SHP77 (cell line): ENCODE measurements at regions not wholly inside any gene's neighbourhood (a gene's known extent, or its start where the extent isn't known, plus 50 kb on each side); places are given as distances from the start of the nearest gene placed in this dataset.
"Not testable (repeated sequence)": the region's sequence is repeated elsewhere in the genome, so short reads cannot be mapped to it uniquely, and the experiment has no call there.

ENCODE experiments used
- DNase-seq, 2 experiments: peaks; one replicate each; lab custom pipeline; 2025; lab: John Stamatoyannopoulos, UW

DNA sequence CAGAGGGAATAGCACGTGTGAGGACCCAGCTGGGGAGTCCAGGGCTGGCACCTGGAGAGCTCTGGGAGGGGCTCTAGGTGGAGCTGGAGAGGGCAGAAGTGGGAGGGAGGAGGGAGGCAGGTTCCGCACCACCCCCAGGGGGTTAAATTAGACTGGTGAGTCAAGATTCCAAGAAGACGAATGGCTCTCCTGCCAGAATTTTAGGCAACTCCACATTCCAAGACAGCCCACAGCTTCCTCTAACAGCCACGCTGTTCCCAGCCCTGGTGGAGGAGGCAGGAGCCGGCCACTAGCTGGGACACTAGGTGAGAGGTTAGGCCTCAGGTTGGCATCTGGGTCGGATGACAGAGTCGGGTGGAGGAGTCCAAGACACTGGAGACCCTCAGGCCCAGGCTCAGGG is 60.2 kb downstream of the TFAP2C start:
- DNase-seq, result no peak

DNA sequence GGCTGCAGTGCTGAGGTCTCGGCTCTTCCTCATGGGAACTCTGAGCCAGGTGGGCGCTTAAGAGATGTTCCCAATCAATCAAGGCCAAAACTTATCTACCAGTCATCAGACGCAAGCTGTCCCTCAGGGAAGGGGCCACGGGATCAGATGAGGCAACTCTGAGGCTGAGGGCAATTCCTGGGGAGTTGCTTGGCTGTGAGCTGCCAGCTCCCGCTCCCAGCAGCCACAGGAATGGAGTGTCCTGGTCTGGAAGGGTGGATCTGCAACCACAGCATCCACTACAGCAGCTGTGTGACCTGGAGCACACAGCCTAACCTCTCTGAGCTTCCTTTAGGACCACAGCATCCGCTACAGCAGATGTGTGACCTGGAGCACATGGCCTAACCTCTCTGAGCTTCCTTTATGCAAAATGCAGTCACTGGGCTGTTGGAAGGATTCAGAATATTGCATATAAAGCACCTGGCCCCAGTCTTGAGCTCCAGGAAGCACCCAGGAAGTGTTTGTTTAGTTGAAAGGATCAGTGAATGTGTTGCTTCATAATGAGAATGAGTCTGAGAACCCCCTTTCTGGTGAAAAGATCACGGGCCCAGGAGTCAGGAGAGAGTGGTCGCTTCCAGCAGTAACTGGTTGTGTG is 60.9 kb downstream of the TFAP2C start:
- DNase-seq, result no peak

DNA sequence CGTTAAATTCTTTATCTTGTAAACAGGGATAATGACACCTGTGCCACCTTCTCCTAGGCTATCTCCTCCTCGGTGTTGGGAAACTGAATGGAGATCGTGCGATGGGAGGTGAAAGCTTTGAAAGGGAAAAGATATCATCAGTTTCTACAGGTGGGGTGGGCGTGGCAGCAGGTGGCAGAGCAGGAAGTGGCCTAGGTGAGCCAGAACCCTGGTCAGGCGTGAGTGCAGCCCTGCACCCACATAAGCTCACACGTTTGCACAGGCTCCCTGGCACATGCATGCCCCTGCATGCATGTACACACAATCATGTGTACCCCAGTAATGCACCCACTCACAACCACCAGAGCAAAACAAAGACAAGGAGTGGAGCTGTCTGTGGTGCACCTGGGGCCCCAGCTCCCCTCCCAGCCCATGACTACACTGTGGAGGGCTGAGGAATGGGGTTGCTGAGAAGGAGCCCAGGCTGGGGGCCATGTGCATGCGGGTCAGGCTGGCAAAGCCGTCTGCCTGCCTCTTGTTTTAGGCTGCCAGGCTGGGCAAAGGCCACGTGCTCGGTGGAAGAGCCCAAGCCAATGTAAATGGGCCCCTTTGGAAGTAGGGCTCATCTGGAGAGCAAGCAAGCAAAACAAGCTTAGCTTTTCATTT is 61.5 kb downstream of the TFAP2C start:
- DNase-seq, result no peak

DNA sequence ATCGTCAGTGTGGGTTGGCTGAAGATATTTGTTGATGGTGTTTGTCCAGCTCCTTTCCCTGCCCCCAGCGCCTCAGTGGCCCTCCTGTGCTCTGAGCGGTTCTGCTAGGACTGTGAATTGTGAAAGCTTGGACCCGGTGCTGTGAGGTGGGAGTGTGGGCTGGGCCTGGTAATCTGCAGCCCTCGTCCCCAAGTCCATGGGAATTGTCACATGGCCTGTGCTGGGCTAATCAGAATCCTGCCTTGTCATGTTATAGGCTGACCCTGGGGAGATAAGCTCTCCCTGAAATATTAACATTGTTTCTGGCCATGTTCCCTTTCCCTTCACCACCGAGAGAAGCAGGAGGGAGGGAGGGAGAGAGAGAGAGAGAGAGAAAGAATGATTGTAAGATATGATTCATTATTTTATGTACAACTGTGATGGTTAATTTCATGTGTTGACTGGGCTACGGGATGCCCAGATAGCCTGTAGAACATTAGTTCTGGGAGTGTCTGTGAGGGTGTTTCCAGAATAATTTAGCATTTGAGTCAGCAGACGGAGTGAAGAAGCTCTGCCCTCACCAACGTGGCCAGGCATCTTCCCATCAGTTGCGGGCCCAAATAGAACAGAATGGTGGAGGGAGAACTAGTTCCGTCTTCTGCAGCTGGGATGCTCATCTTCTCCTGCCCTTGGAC is 62.4 kb downstream of the TFAP2C start:
- no peak for DNase-seq

DNA sequence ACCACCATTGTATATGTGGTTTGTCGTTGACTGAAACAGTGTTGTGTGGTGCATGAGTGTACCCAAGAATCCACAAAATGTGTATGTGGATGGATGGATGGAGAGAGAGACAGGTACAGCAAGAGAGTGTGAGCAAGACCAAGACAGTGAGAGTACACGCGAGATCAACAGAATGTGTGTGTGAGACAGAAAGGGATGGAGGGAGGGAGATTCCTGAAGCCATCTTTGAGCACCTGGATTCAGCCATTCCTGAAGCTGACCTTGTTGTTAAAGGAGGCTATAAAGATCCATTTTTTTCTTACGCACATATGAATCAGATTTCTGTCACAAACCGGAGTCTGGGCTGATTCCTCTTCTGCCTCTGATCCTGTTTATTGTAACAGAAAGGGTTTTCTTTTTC is 64.1 kb downstream of the TFAP2C start:
- no peak for DNase-seq

DNA sequence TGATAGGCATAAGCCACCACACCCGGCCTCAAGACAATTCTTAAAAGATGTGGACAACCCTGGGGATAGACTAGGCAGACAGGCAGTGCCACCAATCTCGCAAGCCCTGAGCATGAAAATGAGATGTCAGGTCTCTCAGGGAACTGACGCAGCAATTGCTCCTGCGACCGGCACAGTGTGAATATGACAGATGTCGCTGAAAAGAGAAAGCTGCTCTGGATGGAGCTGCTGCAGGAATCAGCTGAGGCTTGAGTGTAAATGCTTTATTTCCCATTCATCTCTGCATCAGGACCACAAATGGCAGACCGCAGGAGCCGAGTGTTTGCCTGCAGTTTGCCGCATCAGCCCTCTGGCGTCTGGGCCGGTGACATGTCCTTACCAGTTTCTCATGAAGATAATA is 68.4 kb downstream of the TFAP2C start:
- DNase-seq, result no peak

DNA sequence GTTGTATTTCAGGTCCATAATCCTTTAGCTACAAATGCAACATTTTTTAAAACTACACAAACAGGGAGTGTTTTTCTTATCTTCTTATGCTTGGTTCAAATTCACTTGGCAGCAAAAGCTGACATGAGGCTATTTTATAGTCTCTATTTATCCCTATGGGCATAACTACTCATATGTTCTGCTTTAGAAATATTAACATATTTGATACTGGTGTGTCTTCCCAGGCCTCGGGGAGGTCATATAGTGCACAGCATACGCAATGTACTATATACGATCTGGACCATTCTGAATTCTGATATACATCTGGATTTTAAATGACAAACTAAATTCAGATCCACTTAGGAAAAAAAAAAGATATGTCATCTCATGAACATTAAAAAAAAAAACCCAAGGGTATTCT is 69.2 kb downstream of the TFAP2C start:
- DNase-seq, result no peak

DNA sequence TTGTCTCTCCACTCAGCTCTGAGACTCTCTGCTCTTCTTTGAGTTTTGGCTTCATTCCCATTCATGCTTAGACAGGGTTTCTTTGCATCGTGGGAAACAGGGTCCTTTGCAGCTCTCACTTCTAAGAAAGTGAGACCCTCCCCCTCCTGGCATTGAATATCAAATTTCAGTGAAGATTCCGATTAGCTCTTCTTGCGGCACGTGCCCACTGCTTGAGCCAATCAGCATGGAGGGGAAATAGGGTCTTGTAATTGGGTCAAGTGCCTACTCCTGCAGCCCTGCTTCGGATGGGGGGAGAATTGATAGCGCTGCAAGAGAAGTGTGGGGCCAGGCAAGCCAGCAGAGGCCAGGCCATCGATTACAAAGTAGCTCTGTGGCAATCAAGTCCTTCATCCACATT is 69.6 kb downstream of the TFAP2C start:
- no peak for DNase-seq

DNA sequence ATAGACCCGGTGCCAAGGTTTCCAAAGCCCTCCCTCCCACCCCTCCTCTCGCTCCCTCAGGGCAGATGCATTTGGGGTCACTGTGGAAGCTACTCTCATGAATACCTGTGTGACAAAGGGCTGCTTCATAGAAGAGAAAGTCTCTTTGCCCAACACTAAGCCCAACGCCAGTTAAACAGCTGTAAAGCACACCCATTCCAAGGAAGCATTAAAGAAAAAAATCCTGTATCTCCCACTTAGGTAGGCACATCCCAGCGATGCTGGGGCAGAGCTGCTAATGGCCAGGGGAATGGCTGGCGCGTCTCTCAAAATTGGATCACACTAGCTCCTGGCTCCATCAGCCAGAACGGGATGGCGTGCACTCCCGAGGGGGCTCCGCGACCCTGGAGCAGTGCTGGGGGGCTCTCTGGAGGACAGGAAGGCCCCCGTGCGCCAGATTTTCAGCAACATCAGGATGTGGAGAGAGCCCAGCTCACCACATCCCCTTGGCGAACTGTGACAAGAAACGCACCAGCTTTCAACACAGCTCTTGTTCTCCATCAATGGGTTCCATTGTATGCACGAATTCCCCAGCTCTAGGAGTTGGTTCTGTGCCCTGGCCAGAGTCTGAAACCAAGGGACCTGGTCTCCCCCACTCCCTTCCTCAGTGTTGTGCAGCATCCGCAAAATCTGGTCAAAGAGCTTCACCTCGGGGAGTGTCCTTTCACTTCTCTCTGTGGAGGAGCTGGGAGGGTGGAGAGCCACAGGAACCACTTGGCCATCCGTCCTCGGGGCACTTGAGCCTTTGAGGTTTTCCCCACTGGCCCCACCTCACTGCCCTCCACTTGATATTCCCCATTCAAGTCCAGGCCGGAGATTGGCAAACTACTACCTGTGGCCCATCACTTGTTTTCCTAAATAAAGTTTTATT is 74.1 kb downstream of the TFAP2C start:
- no peak for DNase-seq

DNA sequence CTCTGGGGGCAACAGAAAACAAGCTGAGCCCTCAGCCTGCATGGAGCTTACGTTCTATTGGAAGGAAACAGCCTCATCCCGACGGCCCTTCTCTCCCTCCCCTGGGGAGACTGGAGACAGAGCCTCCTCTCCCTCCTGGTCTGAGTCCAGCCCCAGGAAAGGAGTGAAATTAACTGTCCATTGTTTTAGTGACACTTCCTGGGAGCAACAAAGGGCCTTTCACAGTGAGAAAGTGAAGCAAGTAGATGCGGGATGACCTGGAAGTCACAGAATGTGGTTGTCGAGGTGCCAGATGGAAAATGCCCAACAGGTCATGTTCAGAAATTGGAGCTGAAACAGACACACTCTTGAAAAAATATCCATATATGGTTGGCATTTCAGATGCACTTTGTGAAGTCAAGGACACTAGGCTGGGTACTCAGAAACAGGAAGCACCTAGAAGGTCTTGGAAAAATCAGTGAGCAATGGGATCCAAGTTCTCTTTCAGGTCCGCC is 77.8 kb downstream of the TFAP2C start:
- no peak for DNase-seq

DNA sequence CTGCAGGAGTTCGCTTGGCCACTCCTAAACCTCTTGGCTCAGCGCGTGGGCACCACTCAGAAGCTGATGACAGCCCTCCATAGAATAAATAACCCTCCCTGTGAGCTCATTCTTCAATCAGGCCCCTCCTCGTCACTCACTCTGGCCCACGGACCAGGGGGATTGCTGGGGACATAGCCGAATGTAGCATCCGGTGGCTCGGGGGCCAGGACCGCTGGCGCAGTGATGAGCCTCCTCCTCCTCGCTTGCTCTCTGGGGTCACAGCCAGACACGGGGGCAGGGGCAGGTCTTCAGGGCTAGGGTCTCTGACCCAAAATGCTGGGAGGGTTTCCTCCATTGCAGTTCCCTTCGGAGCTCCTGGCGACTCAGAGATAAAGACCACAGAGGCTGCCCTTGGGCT is 79.9 kb downstream of the TFAP2C start:
- no peak for DNase-seq

DNA sequence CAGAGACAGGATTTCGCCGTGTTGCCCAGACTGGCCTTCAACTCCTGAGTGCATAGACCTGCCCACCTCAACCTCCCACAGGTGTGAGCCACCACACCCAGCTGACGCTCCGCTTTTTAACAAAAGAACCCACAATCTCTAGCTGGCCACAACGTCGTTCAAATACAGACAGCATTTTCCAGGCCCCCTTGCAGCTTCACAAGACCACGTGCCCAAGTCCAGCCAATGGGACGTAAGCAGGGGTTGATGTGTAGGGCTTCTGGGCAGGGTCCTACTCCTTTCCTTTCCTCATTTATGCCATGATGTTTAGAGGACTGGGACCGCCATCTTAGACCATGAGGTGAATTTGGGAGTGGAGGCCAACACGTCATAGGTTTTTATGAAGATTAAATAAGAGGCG is 81.0 kb downstream of the TFAP2C start:
- DNase-seq, result no peak

DNA sequence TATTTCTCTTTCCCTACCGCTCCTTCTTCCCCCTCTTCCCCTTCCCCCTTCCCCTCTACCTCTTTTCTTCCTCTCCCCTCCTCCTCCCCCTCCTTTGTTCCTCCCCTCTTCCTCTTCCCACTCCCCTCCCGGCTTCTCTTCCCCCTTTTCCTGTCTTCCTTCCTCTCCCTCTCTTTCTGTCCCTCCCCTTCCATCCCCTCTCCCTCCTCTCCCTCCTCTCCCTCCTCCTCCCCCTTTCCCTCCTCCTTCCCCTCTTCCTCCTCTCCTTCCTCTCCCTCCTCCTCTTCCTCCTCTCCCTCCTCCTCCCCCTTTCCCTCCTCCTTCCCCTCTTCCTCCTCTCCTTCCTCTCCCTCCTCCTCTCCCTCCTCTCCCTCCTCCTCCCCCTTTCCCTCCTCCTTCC is 81.5 kb downstream of the TFAP2C start:
- not testable (repeated sequence) for DNase-seq

DNA sequence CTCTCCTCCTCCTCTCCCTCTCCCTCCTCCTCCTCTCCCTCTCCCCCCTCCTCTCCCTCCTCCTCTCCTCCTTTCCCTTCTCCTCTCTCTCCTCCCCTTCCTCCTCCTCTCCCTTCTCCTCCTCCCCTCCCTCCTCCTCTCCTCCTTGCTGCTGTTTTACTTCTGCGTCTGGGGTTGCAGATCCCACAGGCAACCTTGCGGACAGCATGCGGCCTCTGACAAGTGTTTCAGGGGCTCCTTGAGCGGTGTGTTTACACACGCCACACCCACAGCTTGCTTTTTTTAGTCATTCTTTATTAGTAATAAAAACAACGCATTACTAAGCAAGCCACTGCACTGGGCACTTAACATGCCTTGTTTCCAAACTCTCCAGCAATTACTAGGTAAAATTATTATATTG is 81.9 kb downstream of the TFAP2C start:
- DNase-seq, result no peak

DNA sequence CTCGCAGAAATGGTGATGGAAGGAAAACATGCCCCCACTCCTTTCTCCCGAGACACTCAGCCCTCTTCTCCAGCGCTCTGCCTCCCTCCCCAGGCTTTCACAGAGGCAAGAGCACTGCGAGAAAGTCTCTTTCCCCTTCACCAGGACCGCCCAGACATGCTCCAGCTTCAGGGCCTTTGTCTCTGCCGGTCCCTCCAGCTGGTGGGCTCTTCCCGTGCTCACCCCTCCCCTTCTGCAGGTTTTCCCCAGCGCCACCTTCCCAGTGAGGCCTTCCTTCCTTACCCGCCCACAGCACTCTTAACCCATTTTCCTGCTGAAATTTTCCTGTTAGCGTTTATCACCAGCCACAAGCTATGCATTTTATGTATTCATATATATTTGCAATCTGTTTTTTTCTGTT is 86.2 kb downstream of the TFAP2C start:
- no peak for DNase-seq

DNA sequence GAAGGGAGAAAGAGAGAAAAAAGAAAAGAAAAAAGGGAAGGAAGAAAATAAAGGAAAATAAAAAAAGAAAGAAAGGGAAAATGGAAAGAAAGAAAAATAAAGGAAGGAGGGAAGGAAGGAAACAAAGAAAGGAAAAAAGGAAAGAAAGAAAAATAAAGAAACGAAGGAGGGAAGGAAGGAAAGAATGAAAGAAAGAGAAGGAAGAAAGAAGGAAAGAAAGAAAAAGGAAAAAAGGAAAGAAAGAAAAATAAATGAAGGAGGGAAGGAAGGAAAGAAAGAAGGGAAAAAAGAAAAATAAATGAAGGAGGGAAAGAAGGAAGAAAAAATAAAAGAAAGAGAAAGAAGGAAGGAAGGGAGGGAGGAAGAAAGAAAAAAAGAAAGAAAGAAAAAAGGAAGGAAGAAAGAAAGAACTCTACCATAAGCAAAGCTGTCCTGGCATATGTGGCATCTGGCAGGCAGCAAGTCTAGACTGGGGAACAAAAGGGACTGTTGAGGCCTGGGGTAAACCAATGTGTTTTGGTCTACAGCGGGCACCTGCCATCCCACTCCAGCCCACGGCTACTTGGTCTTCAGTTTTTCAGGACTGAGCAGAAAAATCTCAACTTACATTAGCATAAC is 86.9 kb downstream of the TFAP2C start:
- DNase-seq, result no peak

DNA sequence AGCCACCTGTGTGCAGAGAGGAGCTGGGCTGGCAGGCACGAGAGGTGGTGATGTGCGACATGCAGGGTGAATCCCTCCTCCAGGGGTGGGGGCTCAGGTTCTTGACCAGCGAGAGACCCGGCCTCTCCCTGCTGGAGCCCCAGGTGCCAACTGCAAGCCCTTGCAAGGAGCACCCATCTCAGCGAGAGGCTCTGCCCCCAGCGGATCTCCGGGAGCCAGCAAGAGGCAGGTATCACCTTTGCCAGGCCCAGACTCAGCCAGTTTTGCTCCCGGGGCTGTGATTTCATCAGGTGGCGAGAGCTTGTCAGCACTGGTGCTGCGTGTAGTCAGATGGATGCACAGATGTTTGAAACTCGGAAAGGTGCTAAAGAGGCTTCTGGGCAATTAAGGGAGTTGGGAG is 87.7 kb downstream of the TFAP2C start:
- DNase-seq, result peak in 1 of 2 experiments; percentile 5

DNA sequence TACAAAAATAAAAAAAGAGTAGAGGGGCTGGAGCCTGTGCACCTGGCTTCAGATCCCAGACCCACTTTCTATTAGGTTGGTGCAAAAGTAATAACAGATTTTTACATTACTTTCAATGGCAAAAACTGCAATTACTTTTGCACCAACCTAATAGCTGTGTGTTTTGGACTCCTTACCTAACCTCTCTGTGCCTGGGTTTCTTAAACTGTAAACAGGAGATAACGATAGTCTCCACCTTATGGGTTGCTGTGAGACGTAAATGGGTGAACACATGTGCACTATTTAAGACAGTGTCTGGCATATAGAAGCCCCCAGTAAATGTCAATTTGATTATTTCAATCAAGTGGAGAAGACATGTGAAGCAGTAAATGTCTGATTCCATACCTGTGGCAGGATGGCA is 89.7 kb downstream of the TFAP2C start:
- no peak for DNase-seq

DNA sequence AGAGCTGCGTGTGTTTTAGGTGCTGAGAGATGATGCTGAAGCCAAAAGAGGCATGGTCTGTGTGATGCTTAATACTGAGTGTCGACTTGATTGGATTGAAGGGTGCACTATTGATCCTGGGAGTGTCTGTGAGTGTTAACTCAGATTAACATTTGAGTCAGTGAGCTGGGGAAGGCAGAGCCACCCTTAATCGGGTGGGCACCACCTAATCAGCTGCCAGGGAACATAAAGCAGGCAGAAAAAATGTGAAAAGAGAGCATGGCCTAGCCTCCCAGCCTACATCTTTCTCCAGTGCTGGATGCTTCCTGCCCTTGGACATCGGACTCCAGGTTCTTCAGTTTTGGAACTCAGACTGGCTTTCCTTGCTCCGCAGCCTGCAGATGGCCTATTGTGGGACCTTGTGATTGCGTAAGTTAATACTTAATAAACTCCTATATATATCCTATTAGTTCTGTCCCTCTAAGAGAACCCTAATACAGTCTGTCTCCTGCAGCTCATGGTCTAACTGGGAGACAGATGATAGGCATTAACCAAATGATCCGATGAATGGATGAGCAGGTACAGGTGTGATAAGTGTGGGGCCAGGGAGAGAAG is 91.6 kb downstream of the TFAP2C start:
- no peak for DNase-seq

DNA sequence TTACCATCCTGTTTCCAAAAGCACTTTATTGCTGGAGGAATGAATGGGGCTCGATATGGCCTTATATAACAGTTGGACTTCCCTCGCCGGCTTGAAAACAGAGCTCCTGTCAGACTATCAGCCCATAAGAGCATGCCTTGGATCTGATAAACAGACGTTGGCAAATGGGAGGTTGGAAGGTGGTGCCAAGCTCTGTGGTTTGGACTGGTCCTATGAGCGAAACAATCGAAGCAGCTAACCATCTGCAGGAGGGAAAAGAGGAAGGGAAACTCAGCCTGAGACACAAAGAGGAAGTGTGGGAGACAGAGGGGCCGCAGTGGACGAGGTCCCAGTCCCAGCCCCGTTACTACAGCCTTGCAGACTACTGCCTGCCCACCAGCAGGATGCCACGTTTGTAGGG is 92.9 kb downstream of the TFAP2C start:
- no peak for DNase-seq

DNA sequence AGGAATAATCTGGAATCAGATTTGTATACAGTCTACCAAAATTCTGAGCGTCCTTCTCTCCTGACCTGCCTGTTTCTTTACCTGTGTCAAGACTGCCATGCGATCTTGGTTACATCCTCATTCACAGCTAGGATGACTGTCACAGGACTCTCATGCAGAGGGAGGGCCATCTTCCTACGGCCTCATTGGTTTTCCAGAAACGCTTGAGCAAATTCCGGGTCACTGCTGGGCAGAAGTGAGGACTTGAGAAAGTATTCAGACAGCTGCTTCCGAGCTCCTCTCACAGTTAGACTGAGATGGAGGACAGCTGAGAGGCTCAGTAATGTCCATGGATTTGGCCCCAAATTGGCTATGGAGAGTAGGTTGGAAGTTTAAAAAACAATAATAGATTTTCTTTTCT is 94.2 kb downstream of the TFAP2C start:
- DNase-seq, result no peak
